Chondrocyte (in vitro differentiated cells): ENCODE measurements at regions not wholly inside any gene's neighbourhood (a gene's known extent, or its start where the extent isn't known, plus 50 kb on each side); places are given as distances from the start of the nearest gene placed in this dataset.

Source experiments
- DNase-seq: peaks from one replicate; pipeline ENCODE4 v3.0.0; 2021; ENCODE audit warnings: mixed read lengths, low spot score
- H3K27ac Mint-ChIP-seq: one replicate; pipeline ENCODE4 v1.8.0; 2021; ENCODE audit warnings: mild to moderate bottlenecking, moderate library complexity, mixed read lengths; ENCODE audit not compliant: unreplicated experiment
- H3K27me3 Mint-ChIP-seq: 2 replicates; pipeline ENCODE4 v1.8.0; 2021; ENCODE audit warnings: low read depth, mixed read lengths
- H3K36me3 Mint-ChIP-seq: 2 replicates; pipeline ENCODE4 v1.8.0; 2021; ENCODE audit warnings: low read depth, mixed read lengths
- H3K4me1 Mint-ChIP-seq: 2 replicates; pipeline ENCODE4 v1.8.0; 2021; ENCODE audit warnings: low read depth, mild to moderate bottlenecking, mixed read lengths
- H3K4me3 Mint-ChIP-seq: one replicate; pipeline ENCODE4 v1.8.0; 2021; ENCODE audit warnings: mild to moderate bottlenecking, moderate library complexity, mixed read lengths; ENCODE audit not compliant: unreplicated experiment
- H3K9me3 Mint-ChIP-seq: 2 replicates; pipeline ENCODE4 v1.8.0; 2021; ENCODE audit warnings: low read depth, mixed read lengths
- TF ChIP-seq, protein P1 (sequence below): fragments of 200-600 bp; sonication (generic); IDR thresholded peaks from 2 replicates; pipeline ENCODE4 v1.5.0; 2021; ENCODE audit warnings: antibody characterized with exemption, mild to moderate bottlenecking, moderate library complexity

DNA sequence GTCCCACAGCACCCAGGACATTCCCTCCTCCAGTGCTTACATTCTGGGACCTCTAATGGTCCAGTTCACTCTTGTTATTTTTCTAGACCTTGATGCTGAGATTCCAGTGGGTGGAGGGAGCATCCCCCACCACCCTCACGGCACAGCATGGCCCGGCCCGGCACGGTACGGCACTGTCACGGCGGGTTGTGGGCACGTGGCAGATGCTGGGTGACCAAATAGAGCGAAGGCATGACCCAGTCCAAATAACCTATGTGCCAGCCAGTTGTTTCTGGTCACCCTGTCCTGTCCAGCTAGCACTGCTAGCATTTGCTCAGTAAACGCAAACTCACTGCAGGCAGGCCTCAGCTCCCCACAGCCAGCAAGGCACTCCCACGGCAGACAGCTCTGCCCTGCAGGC lies 204.7 kb downstream of the ENGASE start:
- TF ChIP-seq, protein P1, sequence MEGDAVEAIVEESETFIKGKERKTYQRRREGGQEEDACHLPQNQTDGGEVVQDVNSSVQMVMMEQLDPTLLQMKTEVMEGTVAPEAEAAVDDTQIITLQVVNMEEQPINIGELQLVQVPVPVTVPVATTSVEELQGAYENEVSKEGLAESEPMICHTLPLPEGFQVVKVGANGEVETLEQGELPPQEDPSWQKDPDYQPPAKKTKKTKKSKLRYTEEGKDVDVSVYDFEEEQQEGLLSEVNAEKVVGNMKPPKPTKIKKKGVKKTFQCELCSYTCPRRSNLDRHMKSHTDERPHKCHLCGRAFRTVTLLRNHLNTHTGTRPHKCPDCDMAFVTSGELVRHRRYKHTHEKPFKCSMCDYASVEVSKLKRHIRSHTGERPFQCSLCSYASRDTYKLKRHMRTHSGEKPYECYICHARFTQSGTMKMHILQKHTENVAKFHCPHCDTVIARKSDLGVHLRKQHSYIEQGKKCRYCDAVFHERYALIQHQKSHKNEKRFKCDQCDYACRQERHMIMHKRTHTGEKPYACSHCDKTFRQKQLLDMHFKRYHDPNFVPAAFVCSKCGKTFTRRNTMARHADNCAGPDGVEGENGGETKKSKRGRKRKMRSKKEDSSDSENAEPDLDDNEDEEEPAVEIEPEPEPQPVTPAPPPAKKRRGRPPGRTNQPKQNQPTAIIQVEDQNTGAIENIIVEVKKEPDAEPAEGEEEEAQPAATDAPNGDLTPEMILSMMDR: no peak
- Mint-ChIP-seq H3K9me3 (no peaks in the 10 kb centered on the region), H3K4me3 (no peak overlapping the region), H3K27ac (no peak overlapping the region), H3K4me1 (no peaks in the 10 kb centered on the region), H3K27me3 (peaks cover 36% of the 10 kb centered on the region), H3K36me3 (no peaks in the 10 kb centered on the region)
- no peak for DNase-seq

DNA sequence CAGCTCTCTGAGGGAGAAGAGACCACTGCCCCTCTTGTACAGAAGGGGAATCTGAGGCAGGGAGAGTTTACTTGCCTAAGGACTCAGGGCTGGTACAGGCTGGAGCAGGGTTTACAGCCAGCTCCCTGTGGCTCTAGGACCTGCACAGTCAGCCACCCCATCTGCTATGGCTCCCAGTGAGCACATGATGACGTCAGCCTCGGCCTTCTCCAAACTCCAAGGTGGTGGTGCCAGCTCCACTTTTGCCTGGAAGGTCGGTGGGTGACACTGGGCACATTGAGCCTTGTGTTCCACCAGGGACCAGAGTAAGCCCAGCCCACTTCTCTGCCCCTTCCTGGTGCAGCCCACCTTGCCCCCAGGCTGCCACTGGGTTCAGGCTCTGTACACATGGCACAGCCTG lies 202.2 kb downstream of the ENGASE start:
- Mint-ChIP-seq H3K4me3 (no peak overlapping the region), H3K27ac (no peak overlapping the region), H3K9me3 (no peaks in the 10 kb centered on the region), H3K36me3 (no peaks in the 10 kb centered on the region), H3K4me1 (no peaks in the 10 kb centered on the region), H3K27me3 (peaks cover 25% of the 10 kb centered on the region)
- no peak for DNase-seq
- TF ChIP-seq, protein P1: no peak

DNA sequence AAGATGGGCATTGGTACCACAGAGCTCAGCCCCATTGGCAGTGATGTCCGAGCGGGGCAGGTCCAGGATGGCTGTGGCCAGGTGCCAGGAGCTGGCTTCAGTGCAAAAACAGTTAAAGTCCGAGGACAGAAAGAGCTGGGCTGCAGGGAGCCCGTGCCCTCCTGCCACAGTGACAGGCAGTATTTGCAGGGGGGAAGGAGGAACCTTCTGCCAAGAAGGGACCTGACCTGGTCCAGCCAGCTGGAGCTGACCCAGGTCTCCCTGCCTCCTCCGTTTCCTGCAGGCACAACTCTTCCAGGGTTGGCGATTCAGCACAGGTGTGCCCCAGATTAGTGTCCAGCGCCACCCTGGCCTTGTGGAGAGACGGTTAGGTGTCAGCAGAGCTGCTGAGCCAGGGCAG lies 199.0 kb downstream of the ENGASE start:
- H3K27me3 Mint-ChIP-seq: peaks cover 42% of the 10 kb centered on the region
- no peak for DNase-seq
- no peaks in the 10 kb centered on the region for H3K36me3 Mint-ChIP-seq
- no peaks in the 10 kb centered on the region for H3K4me1 Mint-ChIP-seq
- H3K9me3 Mint-ChIP-seq: no peaks in the 10 kb centered on the region
- TF ChIP-seq, protein P1: no peak
- no peak overlapping the region for H3K27ac Mint-ChIP-seq
- no peak overlapping the region for H3K4me3 Mint-ChIP-seq

GRCh38 chr17:79272666-79273219 lies 198.1 kb downstream of the ENGASE start:
- Mint-ChIP-seq H3K4me1 (no peaks in the 10 kb centered on the region), H3K27ac (no peak overlapping the region), H3K36me3 (no peaks in the 10 kb centered on the region), H3K4me3 (no peak overlapping the region), H3K9me3 (no peaks in the 10 kb centered on the region), H3K27me3 (peaks cover 49% of the 10 kb centered on the region)
- no peak for DNase-seq
- TF ChIP-seq, protein P1: no peak

DNA sequence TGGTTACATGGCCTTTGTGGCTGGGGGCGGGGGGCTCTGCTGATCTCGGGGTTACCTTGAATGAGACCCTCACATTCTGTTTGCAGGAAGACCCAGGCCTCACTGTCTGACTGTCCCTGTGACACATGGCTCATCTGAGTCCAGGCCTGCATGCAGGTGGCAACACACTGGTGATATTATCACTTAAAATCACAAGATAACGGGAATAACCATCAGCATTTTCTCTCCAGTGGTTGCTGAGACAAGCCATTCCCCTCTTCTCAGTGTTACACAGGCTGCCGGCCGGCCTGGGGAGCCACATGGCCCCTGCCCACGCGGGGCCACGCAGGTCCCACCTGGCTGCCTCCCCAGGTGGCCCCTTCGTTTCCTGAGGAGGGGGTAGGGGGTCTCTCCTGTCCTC lies 197.6 kb downstream of the ENGASE start:
- H3K4me3 Mint-ChIP-seq: no peak overlapping the region
- no peaks in the 10 kb centered on the region for H3K4me1 Mint-ChIP-seq
- H3K27me3 Mint-ChIP-seq: peaks cover 53% of the 10 kb centered on the region
- TF ChIP-seq, protein P1: no peak
- no peak for DNase-seq
- H3K36me3 Mint-ChIP-seq: no peaks in the 10 kb centered on the region
- H3K9me3 Mint-ChIP-seq: no peaks in the 10 kb centered on the region
- no peak overlapping the region for H3K27ac Mint-ChIP-seq
